ENCODE measurements at regions not wholly inside any gene's neighbourhood (a gene's known extent, or its start where the extent isn't known, plus 50 kb on each side); places are given as distances from the start of the nearest gene placed in this dataset.
"Not testable (repeated sequence)": the region's sequence is repeated elsewhere in the genome, so short reads cannot be mapped to it uniquely, and the experiment has no call there.

DNA sequence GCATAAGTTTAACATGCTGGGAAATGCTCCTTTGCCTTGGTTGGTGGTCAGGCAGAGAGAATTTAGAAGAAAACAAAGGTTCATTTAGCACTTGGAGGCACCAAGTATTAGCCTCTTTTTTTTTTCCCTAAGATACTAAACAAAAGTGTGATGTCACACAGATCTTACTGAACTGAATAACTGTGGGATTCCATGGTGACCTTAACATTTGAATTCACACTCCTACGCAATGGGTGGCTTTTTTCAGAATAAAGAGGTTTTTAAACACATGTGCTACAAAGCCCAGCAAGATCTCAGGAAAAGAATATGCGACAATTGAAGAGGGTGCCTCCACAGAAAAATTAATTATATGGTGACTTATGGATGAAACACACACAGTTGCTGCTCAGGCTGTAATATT lies 133.4 kb upstream of the ABCB5 start:
- no peak for DNase-seq (ENCODE audit: extremely low read depth, low read depth)
- TF ChIP-seq, protein P1, sequence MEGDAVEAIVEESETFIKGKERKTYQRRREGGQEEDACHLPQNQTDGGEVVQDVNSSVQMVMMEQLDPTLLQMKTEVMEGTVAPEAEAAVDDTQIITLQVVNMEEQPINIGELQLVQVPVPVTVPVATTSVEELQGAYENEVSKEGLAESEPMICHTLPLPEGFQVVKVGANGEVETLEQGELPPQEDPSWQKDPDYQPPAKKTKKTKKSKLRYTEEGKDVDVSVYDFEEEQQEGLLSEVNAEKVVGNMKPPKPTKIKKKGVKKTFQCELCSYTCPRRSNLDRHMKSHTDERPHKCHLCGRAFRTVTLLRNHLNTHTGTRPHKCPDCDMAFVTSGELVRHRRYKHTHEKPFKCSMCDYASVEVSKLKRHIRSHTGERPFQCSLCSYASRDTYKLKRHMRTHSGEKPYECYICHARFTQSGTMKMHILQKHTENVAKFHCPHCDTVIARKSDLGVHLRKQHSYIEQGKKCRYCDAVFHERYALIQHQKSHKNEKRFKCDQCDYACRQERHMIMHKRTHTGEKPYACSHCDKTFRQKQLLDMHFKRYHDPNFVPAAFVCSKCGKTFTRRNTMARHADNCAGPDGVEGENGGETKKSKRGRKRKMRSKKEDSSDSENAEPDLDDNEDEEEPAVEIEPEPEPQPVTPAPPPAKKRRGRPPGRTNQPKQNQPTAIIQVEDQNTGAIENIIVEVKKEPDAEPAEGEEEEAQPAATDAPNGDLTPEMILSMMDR (IDR thresholded peaks at IDR 0.05; ENCODE audit: low read depth, low read length, missing control alignments), result no peak

DNA sequence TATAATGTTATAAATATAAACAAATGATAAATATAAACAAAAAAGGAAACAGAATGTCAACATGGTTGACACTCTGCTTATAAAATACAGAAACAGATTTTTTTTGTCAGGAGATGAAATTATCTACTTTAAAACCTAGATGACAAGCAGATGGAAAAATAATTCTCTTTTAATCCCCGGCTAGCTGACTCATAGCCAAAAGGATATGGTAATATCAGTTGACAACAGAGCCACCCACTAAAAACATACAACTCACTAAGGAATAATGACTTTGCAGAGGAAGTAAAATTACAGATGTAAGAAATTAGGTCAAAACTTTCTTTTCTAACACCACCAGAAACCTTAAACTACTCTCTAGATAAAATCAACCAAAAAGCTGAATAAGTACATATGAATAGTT lies 131.1 kb upstream of the ABCB5 start:
- peak; percentile 1 for DNase-seq (ENCODE audit: extremely low read depth, low read depth)
- TF ChIP-seq, protein P1 (IDR thresholded peaks at IDR 0.05; ENCODE audit: low read depth, low read length, missing control alignments), result no peak
- H3K4me3 ChIP-seq (replicated peaks; ENCODE audit: low read depth, low read length), result no peak overlapping the region

More for the DNA sequence above, 133.4 kb upstream of the ABCB5 start:
- no peak overlapping the region for H3K4me3 ChIP-seq (replicated peaks; ENCODE audit: low read depth, low read length)

DNA sequence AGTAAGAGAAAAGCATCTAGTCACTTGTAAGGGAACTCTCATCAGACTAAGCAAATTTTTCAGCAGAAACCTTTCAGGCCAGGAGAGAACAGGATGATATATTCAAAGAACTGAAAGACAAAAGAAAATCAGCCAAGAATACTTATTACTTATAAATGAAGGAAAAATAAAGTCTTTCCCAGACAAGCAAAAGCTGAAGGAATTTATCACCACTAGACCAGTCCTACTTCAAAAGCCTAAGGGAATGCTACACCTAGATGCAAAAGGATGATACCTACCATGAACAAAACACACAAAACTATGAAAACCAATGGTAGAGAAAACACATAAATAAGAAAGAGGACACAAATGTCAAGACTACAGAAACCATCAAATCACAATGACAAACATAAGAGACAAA lies 126.6 kb upstream of the ABCB5 start:
- no peak for DNase-seq (ENCODE audit: extremely low read depth, low read depth)
- TF ChIP-seq, protein P1 (IDR thresholded peaks at IDR 0.05; ENCODE audit: low read depth, low read length, missing control alignments), result no peak
- no peak overlapping the region for H3K4me3 ChIP-seq (replicated peaks; ENCODE audit: low read depth, low read length)

DNA sequence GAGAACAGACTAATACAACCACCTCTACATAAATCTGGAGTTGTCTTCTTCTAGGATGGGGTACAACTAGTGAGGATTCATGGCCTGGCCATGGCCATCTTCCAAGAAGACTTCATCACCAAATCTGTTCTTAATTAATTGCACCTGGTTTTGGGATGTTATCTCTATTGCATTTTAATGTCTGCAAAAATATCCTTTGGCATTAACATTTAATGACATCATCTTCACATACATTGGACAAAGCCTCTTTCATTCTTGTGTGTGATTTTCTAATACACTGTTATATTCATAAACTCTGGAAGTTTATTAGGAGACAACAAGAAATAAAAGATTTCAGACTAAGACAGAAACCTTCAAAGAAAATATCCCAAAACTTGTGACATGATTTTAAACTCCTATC lies 124.2 kb upstream of the ABCB5 start:
- no peak for DNase-seq (ENCODE audit: extremely low read depth, low read depth)
- H3K4me3 ChIP-seq (replicated peaks; ENCODE audit: low read depth, low read length), result no peak overlapping the region
- TF ChIP-seq, protein P1 (IDR thresholded peaks at IDR 0.05; ENCODE audit: low read depth, low read length, missing control alignments), result no peak

DNA sequence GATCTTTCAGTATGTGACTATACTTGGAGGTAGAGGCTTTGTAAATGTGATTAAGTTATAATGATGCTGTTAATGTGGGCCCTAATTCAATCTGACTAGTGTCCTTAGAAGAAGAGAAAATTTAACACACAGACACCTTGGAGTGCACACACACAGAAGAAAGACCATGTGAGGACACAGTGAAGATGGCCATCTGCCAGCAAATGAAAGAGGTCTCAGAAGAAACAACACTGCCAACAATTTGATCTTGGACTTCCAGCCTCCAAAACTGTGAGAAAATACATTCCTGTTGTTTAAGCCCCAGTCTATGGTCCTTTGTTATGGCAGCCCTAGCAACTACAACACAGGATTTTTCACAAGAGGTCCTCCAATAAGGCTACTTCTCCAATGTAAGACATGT lies 120.9 kb upstream of the ABCB5 start:
- TF ChIP-seq, protein P1 (IDR thresholded peaks at IDR 0.05; ENCODE audit: low read depth, low read length, missing control alignments), result no peak
- H3K4me3 ChIP-seq (replicated peaks; ENCODE audit: low read depth, low read length), result no peak overlapping the region
- no peak for DNase-seq (ENCODE audit: extremely low read depth, low read depth)

DNA sequence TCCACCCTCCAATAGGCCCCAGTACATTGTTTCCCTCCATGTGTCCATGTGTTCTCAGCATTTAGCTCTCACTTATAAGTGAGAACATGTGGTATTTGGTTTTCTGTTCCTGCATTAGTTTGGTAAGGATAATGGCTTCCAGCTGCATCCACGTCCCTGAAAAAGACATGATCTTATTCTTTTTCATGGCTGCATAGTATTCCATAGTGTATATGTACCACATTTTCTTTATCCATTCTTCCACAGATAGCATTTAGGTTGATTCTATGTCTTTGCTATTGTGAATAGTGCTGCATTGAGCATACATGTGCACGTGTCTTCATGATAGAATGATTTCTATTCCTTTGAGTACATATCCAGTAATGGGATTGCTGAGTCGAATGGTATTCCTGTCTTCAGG lies 114.0 kb upstream of the ABCB5 start:
- H3K4me3 ChIP-seq (replicated peaks; ENCODE audit: low read depth, low read length); DNase-seq (ENCODE audit: extremely low read depth, low read depth): not testable (repeated sequence)

DNA sequence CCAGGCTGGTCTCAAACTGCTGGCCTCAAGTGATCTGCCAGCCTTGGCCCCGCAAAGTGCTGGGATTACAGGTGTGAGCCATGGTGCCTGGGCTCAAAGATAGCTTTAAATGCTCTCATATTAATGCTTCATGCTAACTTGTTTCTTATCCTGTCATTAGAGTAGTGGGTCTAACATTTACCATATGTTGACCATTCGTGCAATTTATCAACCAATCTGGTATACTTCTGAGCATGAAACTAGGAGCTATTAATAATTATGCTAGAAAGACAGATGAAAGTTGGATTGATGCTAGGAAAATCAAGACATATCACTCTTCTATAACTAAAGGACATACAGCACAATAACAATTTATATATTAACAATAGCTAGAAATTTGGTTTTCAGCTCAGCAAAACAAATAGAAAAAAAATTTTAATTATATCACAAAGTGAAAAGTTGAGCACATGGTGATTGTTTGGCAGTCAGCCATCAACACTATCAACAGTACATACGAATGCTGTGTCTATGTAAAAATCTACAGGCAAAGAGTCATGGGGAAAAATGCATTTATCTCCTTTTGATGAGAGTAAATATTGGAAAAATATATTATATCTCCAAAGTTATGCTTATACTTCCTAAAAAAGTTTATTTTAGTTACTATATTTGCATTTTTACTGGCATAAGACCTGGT lies 112.1 kb upstream of the ABCB5 start:
- no peak overlapping the region for H3K4me3 ChIP-seq (replicated peaks; ENCODE audit: low read depth, low read length)
- DNase-seq (ENCODE audit: extremely low read depth, low read depth), result no peak
- TF ChIP-seq, protein P1 (IDR thresholded peaks at IDR 0.05; ENCODE audit: low read depth, low read length, missing control alignments), result no peak
